HuH-7 (cell line): ENCODE measurements at regions not wholly inside any gene's neighbourhood (a gene's known extent, or its start where the extent isn't known, plus 50 kb on each side); places are given as distances from the start of the nearest gene placed in this dataset.
"Not testable (repeated sequence)": the region's sequence is repeated elsewhere in the genome, so short reads cannot be mapped to it uniquely, and the experiment has no call there.

ENCODE experiments used
- DNase-seq: peaks from one replicate; pipeline ENCODE4 v3.0.0; 2011; ENCODE audit warnings: low spot score

GRCh38 chr6:27826612-27826985, 85.6 kb downstream of the OR2B2 start:
- not testable (repeated sequence) for DNase-seq

- DNase-seq: not testable (repeated sequence)
Measured at GRCh38 chr6:27825848-27826611, 86.2 kb downstream of the OR2B2 start.

DNA sequence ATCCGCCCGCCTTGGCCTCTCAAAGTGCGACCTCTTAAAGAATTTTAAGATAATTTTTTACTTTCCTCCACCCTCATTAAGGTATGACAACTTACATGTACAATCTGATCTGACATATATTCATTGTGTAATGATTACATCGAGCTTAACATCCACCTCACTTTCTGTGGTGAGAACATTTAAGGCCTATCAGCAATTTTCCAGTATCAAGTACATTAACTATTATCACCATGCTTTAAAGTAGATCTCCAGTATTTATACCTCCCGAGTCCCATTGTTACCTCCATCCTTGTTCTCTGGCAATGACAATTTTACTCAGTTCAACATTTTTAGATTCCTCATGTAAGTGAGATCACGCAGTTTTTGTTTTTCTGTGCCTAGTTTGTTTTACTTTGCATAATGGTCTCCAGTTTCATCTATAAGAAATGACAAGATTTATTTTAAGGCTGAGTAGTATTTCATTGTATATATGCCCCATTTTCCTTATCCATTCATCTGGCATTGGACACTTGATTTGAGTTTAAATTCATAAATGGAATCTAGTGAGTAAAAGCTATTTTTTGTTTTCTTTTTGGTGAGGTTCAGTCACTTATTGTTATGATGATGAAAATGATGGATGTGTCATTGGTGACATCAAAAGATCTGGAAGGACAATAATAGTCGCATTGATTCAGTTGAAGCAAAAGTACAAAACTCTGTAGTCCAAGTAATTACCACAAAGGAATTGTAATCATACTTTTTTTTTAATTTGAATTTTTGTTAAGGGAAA, 87.0 kb downstream of the OR2B2 start:
- DNase-seq: no peak

GRCh38 chr6:27824211-27825024, 87.8 kb downstream of the OR2B2 start:
- not testable (repeated sequence) for DNase-seq

- DNase-seq: not testable (repeated sequence)
Measured at GRCh38 chr6:27823714-27824210, 88.4 kb downstream of the OR2B2 start.

GRCh38 chr6:27816906-27817305, 95.3 kb downstream of the OR2B2 start:
- DNase-seq: no peak

DNA sequence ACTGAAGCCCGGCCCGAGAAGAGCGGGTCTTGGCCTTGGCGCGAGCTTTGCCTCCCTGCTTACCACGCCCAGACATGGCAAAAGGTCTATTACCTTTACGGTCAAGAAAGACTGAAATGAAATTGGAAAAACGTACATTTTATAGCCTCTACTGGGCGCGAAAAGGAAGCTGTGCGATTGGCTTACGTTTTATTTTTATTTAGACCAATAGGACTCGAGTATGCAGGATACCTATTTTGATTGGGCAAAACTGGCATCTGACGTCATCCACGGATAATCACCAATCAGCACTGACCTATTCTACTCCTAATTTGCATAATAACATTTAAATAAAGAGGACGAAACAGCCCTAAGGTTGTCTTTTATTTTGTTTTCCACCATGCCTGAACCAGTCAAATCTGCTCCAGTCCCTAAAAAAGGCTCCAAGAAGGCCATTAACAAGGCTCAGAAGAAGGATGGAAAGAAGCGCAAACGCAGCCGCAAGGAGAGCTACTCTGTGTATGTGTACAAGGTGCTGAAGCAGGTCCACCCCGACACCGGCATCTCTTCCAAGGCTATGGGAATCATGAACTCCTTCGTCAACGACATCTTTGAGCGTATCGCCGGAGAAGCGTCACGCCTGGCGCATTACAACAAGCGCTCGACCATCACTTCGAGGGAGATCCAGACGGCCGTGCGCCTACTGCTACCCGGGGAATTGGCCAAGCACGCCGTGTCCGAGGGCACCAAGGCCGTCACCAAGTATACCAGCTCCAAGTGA, 97.4 kb downstream of the OR2B2 start:
- no peak for DNase-seq

DNA sequence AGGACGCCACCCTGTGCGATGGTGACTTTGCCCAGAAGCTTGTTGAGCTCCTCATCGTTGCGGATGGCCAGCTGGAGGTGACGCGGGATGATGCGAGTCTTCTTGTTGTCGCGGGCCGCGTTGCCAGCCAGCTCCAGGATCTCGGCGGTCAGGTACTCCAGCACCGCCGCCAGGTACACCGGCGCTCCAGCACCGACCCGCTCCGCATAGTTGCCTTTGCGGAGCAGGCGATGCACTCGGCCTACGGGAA, 97.9 kb downstream of the OR2B2 start:
- not testable (repeated sequence) for DNase-seq

- DNase-seq: no peak
Measured at GRCh38 chr6:27812805-27813492, 99.2 kb downstream of the OR2B2 start.

GRCh38 chr6:27812078-27812804, 100.0 kb downstream of the OR2B2 start:
- DNase-seq: no peak

DNA sequence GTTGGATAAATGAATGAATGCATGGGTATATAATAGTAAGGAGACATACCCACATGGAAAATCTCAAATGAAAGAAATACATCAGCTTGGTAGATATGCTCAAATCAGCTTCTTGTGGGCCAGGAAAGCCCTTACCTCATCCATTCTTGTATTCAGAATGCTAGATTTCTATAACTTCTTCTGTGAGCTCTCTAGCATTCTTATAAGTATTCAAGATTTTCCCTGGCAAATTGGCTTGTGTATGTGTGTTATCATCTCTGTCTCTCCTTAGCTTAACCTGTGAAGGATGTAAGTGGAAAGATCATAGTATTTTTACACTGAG, 100.8 kb downstream of the OR2B2 start:
- no peak for DNase-seq

DNA sequence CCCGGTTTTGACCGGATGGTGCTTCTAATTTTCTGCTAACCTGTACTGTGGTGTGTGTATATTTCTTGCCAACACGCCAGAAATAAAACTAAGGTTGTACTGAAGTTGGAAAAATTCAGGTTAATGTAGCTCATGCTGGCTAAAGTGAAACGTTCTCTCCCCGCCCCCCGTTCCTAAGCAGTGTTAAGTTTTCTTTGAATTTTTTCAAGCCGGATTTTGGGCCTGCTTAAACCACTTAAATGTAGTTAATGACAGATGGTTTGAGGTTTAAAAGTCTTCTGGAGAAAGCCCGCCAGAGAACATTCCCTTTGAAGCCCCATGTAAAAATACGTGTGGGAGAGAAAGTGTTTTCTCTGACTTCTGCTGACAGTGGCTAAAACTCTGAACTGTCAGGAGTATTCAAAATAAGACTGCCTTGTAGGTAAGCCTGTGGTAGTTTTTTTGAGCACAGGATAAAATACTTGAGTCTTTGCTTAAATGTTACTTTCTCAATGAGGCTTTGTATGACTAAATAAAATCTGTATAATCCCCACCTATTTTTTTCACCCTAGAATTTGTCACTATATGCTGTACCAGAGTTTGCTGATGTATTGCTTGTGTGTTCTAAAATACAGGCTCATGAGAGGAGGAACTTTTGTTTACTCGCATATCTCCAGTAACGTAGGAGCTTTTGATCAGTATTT, 101.3 kb downstream of the OR2B2 start:
- DNase-seq: no peak

DNA sequence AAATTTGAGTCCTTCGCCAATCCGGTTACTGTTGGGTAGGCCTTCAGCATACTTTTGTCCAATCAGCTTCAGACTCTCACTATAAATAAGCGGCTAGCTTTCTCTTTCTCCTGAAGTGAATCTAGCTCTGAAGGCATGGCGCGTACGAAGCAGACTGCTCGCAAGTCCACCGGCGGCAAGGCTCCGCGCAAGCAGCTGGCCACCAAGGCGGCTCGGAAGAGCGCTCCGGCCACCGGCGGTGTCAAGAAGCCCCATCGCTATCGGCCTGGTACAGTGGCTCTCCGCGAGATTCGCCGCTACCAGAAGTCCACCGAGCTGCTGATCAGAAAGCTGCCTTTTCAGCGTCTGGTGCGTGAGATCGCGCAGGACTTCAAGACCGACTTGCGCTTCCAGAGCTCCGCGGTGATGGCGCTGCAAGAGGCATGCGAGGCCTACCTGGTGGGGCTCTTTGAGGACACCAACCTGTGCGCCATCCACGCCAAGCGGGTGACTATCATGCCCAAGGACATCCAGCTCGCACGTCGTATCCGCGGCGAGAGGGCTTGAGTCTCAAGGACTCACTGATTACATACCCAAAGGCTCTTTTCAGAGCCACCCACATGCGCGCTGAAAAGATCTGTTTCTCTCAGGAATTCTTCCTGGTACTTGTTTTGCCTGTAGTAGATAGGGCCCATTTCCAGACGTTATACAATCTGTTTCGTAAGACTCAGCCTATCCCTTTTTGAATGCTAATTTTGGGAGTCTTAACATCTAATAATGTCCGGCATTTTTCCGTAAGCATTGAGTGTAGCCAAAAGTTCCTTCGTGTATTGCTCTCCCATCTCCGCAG, 102.0 kb downstream of the OR2B2 start:
- peak; percentile 71 for DNase-seq

DNA sequence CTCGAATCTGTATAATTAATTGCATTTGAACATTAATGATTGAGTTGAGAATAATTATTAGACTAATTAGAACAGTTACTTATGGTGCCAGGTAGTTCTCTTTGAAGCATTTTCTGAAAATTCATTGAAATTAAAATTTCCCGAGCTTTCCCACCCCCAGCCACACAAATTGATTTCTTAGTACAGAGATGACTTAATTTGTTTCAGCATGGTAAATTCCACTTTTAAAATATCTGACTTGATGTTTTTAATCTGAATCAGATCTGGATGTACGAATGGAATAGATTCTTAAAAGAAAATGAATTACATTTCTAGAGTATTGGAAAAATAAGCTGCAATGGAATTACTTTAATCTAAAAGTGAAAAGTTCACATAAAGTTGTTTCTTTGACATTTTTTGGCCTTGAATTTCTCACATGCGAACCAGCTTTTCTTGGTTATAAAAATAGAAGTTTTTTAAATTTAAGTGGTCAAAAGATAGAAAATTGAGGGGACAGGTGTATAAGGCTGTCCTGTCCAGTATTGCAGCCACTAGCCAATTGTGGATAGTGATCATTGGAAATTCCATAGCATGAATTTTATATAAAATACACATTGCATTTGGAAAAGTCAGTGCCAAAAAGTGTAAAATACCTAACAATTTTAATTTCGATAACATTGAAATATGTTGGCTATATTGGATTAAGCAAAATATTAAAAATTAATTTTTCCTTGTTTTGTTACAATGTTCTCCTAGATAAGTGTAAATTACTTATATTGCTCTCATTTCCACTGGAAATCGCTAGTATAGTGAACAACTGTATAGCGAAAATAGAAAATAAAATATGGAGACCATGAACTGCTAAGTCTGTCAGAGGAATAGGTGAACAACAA, 102.9 kb downstream of the OR2B2 start:
- no peak for DNase-seq

DNA sequence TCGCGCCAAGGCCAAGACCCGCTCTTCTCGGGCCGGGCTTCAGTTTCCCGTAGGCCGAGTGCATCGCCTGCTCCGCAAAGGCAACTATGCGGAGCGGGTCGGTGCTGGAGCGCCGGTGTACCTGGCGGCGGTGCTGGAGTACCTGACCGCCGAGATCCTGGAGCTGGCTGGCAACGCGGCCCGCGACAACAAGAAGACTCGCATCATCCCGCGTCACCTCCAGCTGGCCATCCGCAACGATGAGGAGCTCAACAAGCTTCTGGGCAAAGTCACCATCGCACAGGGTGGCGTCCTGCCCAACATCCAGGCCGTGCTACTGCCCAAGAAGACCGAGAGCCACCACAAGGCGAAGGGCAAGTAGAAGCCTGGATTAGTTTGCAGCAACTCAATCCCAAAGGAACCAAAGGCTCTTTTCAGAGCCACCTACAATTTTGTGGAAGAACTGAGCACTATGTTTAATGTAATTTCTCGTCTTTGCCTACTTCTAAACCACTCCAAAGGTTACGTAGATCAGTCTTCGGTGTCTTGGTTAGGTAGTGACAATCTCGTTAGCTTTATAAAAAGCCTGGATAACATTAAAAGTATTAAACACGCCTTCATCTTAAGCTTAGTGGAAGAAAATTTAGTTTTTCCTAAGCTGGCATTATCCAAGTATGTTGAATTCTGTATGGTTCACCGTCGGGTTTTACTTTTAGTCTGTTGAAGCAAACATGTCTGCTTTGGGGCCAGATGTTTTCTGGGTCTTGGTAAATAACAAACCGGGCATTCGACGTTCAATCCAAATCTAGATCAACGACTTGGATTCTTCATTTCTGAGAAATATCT, 103.7 kb downstream of the OR2B2 start:
- not testable (repeated sequence) for DNase-seq

DNA sequence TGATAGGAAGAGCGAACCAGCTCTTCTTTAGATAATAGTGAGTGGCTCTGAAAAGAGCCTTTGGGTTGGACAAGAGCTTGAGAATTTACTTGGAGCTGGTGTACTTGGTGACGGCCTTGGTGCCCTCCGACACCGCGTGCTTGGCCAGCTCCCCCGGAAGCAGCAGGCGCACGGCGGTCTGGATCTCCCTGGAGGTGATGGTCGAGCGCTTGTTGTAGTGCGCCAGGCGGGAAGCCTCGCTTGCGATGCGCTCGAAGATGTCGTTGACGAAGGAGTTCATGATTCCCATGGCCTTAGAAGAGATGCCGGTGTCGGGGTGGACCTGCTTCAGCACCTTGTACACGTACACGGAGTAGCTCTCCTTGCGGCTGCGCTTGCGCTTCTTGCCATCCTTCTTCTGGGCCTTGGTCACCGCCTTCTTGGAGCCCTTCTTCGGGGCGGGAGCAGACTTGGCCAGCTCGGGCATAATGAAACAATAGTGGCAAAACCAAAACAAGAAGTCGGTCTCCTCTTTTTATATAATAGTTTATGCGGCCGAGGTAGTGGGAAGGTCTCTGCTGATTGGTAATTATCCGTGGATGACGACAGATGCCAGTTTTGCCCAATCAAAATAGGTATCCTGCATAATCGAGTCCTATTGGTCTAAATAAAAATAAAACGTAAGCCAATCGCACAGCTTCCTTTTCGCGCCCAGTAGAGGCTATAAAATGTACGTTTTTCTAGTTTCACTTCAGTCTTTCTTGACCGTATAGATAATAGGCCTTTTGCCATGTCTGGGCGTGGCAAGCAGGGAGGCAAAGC, 104.6 kb downstream of the OR2B2 start:
- DNase-seq: peak; percentile 62
